ENCODE measurements at regions not wholly inside any gene's neighbourhood (a gene's known extent, or its start where the extent isn't known, plus 50 kb on each side); places are given as distances from the start of the nearest gene placed in this dataset.

- 64 to 67% methylated on average over 1 of the region's 1 CpG for WGBS, 2 donors (ENCODE audit: low coverage in 1 of 2)
- Histone ChIP-seq H3K36me3 (no peaks in the 10 kb centered on the region), H3K27ac (no peak overlapping the region), H3K4me3 (no peak overlapping the region), H3K4me1 (no peaks in the 10 kb centered on the region), H3K27me3 (no peaks in the 10 kb centered on the region), H3K9me3 (peaks cover 10 to 19% of the 10 kb centered on the region in 2 donors)
- intact Hi-C loops (cut with DNase I; ENCODE audit: low total_unique reads) (no loop called here), in situ Hi-C loops (cut with MboI; ENCODE audit: low pct_ligation_motif_present in 1 of 4, low pct_unique_long_range_greater_than_20kb in 1 of 4, low sequenced_read_pairs in 3 of 4) (no loop called here)
- DNase-seq, result no peak
- TF ChIP-seq POLR2A (IDR thresholded peaks at IDR 0.05), result no peak
- TF ChIP-seq EP300 (IDR thresholded peaks at IDR 0.05; ENCODE audit: low read depth), result no peak
- TF ChIP-seq POLR2AphosphoS5 (IDR thresholded peaks at IDR 0.05), result no peak
- no peak for TF ChIP-seq CTCF (IDR thresholded peaks at IDR 0.05)
Measured at GRCh38 chr5:126168785-126169184, 254.4 kb upstream of the GRAMD2B start.

GRCh38 chr5:126171916-126172315, 251.3 kb upstream of the GRAMD2B start:
- no peak overlapping the region for H3K4me3 ChIP-seq
- in situ Hi-C loops (cut with MboI; ENCODE audit: low pct_ligation_motif_present in 1 of 4, low pct_unique_long_range_greater_than_20kb in 1 of 4, low sequenced_read_pairs in 3 of 4), result no loop called here
- H3K9me3 ChIP-seq, result peaks cover 2 to 11% of the 10 kb centered on the region in 2 donors
- intact Hi-C loops (cut with DNase I; ENCODE audit: low total_unique reads), result no loop called here
- H3K36me3 ChIP-seq, result no peaks in the 10 kb centered on the region
- no peak for DNase-seq
- no peak for TF ChIP-seq POLR2A (IDR thresholded peaks at IDR 0.05)
- 91% methylated on average over 3 of the region's 3 CpGs; no CpG with 5 or more reads in 1 of the 2 donors for WGBS, 2 donors (ENCODE audit: low coverage in 1 of 2)
- H3K27me3 ChIP-seq, result no peaks in the 10 kb centered on the region
- H3K4me1 ChIP-seq, result no peaks in the 10 kb centered on the region
- H3K27ac ChIP-seq, result no peak overlapping the region

GRCh38 chr5:126172812-126173211, 250.4 kb upstream of the GRAMD2B start:
- H3K4me3 ChIP-seq, result no peak overlapping the region
- H3K9me3 ChIP-seq, result peaks cover 0 to 5% of the 10 kb centered on the region in 2 donors
- no peak for DNase-seq
- H3K36me3 ChIP-seq, result no peaks in the 10 kb centered on the region
- no peaks in the 10 kb centered on the region for H3K4me1 ChIP-seq
- in situ Hi-C loops (cut with MboI; ENCODE audit: low pct_ligation_motif_present in 1 of 4, low pct_unique_long_range_greater_than_20kb in 1 of 4, low sequenced_read_pairs in 3 of 4), result no loop called here
- H3K27ac ChIP-seq, result no peak overlapping the region
- intact Hi-C loops (cut with DNase I; ENCODE audit: low total_unique reads), result no loop called here
- TF ChIP-seq EP300 (IDR thresholded peaks at IDR 0.05; ENCODE audit: low read depth) (no peak), POLR2AphosphoS5 (IDR thresholded peaks at IDR 0.05) (no peak), CTCF (IDR thresholded peaks at IDR 0.05) (no peak), POLR2A (IDR thresholded peaks at IDR 0.05) (no peak)
- 53% methylated on average over 1 of the region's 1 CpG; no CpG with 5 or more reads in 1 of the 2 donors for WGBS, 2 donors (ENCODE audit: low coverage in 1 of 2)
- no peaks in the 10 kb centered on the region for H3K27me3 ChIP-seq

- TF ChIP-seq EP300 (IDR thresholded peaks at IDR 0.05; ENCODE audit: low read depth), result no peak
- DNase-seq, result no peak
- intact Hi-C loops (cut with DNase I; ENCODE audit: low total_unique reads), result no loop called here
- no peaks in the 10 kb centered on the region for H3K36me3 ChIP-seq
- no peak overlapping the region for H3K27ac ChIP-seq
- H3K4me3 ChIP-seq, result no peak overlapping the region
- H3K9me3 ChIP-seq, result no peaks in the 10 kb centered on the region
- H3K27me3 ChIP-seq, result no peaks in the 10 kb centered on the region
- in situ Hi-C loops (cut with MboI; ENCODE audit: low pct_ligation_motif_present in 1 of 4, low pct_unique_long_range_greater_than_20kb in 1 of 4, low sequenced_read_pairs in 3 of 4), result no loop called here
- no peaks in the 10 kb centered on the region for H3K4me1 ChIP-seq
Measured at GRCh38 chr5:126178521-126178920, 244.7 kb upstream of the GRAMD2B start.

GRCh38 chr5:126182971-126183695, 240.1 kb upstream of the GRAMD2B start:
- no peak for TF ChIP-seq CTCF (IDR thresholded peaks at IDR 0.05)
- TF ChIP-seq POLR2AphosphoS5 (IDR thresholded peaks at IDR 0.05), result no peak
- no peak for TF ChIP-seq POLR2A (IDR thresholded peaks at IDR 0.05)
- TF ChIP-seq EP300 (IDR thresholded peaks at IDR 0.05; ENCODE audit: low read depth), result no peak
- in situ Hi-C loops (cut with MboI; ENCODE audit: low pct_ligation_motif_present in 1 of 4, low pct_unique_long_range_greater_than_20kb in 1 of 4, low sequenced_read_pairs in 3 of 4) (no loop called here), intact Hi-C loops (cut with DNase I; ENCODE audit: low total_unique reads) (no loop called here)
- H3K27me3 ChIP-seq, result no peaks in the 10 kb centered on the region
- no peaks in the 10 kb centered on the region for H3K4me1 ChIP-seq
- no peak overlapping the region for H3K4me3 ChIP-seq
- no peak overlapping the region for H3K27ac ChIP-seq
- H3K9me3 ChIP-seq, result no peaks in the 10 kb centered on the region
- no peak for DNase-seq
- H3K36me3 ChIP-seq, result no peaks in the 10 kb centered on the region
- WGBS, 2 donors (ENCODE audit: low coverage in 1 of 2), result 74 to 94% methylated on average over 5 of the region's 5 CpGs
